Thoracic aorta (tissue), 2 donors: ENCODE measurements at regions not wholly inside any gene's neighbourhood (a gene's known extent, or its start where the extent isn't known, plus 50 kb on each side); places are given as distances from the start of the nearest gene placed in this dataset.

Experiments used
- ATAC-seq: fragments of 150-250 bp; one replicate; pipeline ENCODE4 v1.8.0; 2017; ENCODE audit warnings: low read depth; ENCODE audit not compliant: insufficient number of reproducible peaks, low FRiP score
- DNase-seq: peaks from one replicate; pipeline ENCODE4 v3.0.0-alpha.2; 2020; ENCODE audit warnings: low spot score
- H3K27ac ChIP-seq, 2 donors: fragments of 200-600 bp; sonication (generic); 1 replicate in 1 of 2; 2 replicates in 1 of 2; pipeline ENCODE4 v1.5.1; 2016; ENCODE audit warnings: mild to moderate bottlenecking in 2 of 2, moderate library complexity in 2 of 2
- H3K27me3 ChIP-seq: fragments of 200-600 bp; sonication (generic); replicated peaks from 2 replicates; pipeline ENCODE4 v1.6.0; 2016; ENCODE audit warnings: mild to moderate bottlenecking; ENCODE audit not compliant: insufficient read depth
- H3K36me3 ChIP-seq: fragments of 200-600 bp; sonication (generic); one replicate; pipeline ENCODE4 v1.5.1; 2016
- H3K4me1 ChIP-seq, 2 donors: fragments of 200-600 bp; sonication (generic); 1 replicate in 1 of 2; 2 replicates in 1 of 2; pipeline versions ENCODE4 v1.5.1 to v1.6.0; 2016; ENCODE audit warnings: low read depth in 2 of 2, mild to moderate bottlenecking in 1 of 2; ENCODE audit not compliant: control insufficient read depth in 1 of 2
- H3K4me3 ChIP-seq: fragments of 200-600 bp; sonication (generic); 2 replicates; pipeline ENCODE4 v1.5.1; 2016; ENCODE audit warnings: mild to moderate bottlenecking
- H3K9me3 ChIP-seq: fragments of 200-600 bp; sonication (generic); 2 replicates; pipeline ENCODE4 v1.5.1; 2016
- CTCF ChIP-seq: fragments of 200-600 bp; sonication (generic); IDR thresholded peaks from one replicate; pipeline ENCODE4 v1.5.1; 2019; ENCODE audit warnings: antibody characterized with exemption

GRCh38 chr5:108567429-108567828 is 180.3 kb upstream of the FER start:
- TF ChIP-seq CTCF: no peak
- H3K36me3 ChIP-seq: no peaks in the 10 kb centered on the region
- ATAC-seq: no peak
- no peak overlapping the region for H3K4me3 ChIP-seq
- no peak overlapping the region for H3K27ac ChIP-seq
- H3K4me1 ChIP-seq: no peaks in the 10 kb centered on the region
- no peaks in the 10 kb centered on the region for H3K27me3 ChIP-seq
- no peak for DNase-seq
- H3K9me3 ChIP-seq: no peaks in the 10 kb centered on the region

- Histone ChIP-seq H3K4me1 (peaks cover 0 to 11% of the 10 kb centered on the region in 2 donors), H3K4me3 (no peak overlapping the region), H3K27ac (no peak overlapping the region), H3K36me3 (no peaks in the 10 kb centered on the region), H3K9me3 (no peaks in the 10 kb centered on the region), H3K27me3 (no peaks in the 10 kb centered on the region)
- no peak for DNase-seq
- ATAC-seq: no peak
- TF ChIP-seq CTCF: no peak
Measured at GRCh38 chr5:108564441-108564840, 182.5 kb upstream of the FBXL17 start.

DNA sequence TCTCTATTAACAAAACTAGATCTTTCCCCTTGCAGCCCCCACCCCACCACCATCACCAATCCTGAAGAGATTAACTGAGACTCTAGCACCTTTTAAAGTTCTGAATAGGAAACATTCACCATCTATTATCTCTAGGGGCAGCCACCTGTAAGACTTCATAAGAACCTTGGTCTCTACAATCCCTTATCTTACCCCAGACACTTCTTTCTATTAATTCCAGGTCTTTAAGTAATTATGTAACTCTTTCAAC is 180.2 kb upstream of the FBXL17 start:
- Histone ChIP-seq H3K9me3 (no peaks in the 10 kb centered on the region), H3K27me3 (no peaks in the 10 kb centered on the region), H3K4me3 (no peak overlapping the region), H3K27ac (no peak overlapping the region), H3K4me1 (peaks cover 0 to 11% of the 10 kb centered on the region in 2 donors), H3K36me3 (no peaks in the 10 kb centered on the region)
- no peak for DNase-seq
- ATAC-seq: no peak
- no peak for TF ChIP-seq CTCF

GRCh38 chr5:108561416-108562204 is 179.7 kb upstream of the FBXL17 start:
- no peak overlapping the region for H3K4me3 ChIP-seq
- H3K27me3 ChIP-seq: no peaks in the 10 kb centered on the region
- ATAC-seq (no peak), DNase-seq (no peak)
- H3K36me3 ChIP-seq: no peaks in the 10 kb centered on the region
- H3K27ac ChIP-seq: no peak overlapping the region
- TF ChIP-seq CTCF: no peak
- H3K4me1 ChIP-seq: peaks cover 0 to 11% of the 10 kb centered on the region in 2 donors
- H3K9me3 ChIP-seq: no peaks in the 10 kb centered on the region

DNA sequence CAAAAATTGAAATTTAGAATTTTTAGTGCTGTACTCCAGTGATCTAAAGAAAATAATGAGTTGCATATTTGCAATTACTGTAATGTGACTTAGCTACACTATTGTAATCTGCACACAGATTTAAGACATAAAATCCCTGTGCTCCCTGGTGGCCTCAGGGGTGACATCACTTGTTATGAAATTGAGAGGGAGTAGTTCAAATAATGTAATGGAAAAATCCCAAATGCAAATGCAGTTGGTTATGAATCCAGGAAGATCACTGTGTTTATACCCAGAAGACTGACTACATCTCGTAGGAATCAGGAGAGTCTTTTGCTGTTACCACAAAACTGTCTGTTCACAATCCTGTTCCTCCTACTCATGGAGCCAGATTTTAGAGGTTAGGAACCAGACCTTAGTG is 178.7 kb upstream of the FBXL17 start:
- Histone ChIP-seq H3K27me3 (no peaks in the 10 kb centered on the region), H3K36me3 (no peaks in the 10 kb centered on the region), H3K27ac (no peak overlapping the region), H3K9me3 (no peaks in the 10 kb centered on the region), H3K4me3 (no peak overlapping the region), H3K4me1 (peaks cover 0 to 11% of the 10 kb centered on the region in 2 donors)
- TF ChIP-seq CTCF: no peak
- peak; percentile 67 for ATAC-seq
- no peak for DNase-seq
